NCI-H226 (cell line): ENCODE measurements at regions not wholly inside any gene's neighbourhood (a gene's known extent, or its start where the extent isn't known, plus 50 kb on each side); places are given as distances from the start of the nearest gene placed in this dataset.

ENCODE experiments used
- DNase-seq: peaks from one replicate; pipeline ENCODE4 v3.0.0-alpha.2; 2015

DNA sequence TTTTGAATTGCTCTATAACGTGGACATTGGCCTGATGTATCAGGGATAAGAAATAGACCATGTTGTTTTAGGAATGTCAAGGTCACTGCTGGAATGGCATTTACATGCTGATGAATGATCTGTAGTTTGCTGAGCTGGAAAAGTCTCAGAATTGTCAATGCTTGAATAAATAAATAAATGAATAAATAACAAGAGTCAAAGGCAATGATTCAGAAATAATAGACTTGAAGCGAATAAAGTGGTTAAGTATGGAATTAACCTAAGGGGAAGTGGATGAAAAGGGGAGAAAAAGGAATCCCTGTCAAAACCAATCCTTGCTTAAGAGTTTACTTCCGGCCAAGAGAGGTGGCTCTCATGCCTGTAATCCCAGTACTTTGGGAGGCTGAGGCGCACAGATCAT is 1620.0 kb downstream of the SUCLG1 start:
- no peak for DNase-seq

DNA sequence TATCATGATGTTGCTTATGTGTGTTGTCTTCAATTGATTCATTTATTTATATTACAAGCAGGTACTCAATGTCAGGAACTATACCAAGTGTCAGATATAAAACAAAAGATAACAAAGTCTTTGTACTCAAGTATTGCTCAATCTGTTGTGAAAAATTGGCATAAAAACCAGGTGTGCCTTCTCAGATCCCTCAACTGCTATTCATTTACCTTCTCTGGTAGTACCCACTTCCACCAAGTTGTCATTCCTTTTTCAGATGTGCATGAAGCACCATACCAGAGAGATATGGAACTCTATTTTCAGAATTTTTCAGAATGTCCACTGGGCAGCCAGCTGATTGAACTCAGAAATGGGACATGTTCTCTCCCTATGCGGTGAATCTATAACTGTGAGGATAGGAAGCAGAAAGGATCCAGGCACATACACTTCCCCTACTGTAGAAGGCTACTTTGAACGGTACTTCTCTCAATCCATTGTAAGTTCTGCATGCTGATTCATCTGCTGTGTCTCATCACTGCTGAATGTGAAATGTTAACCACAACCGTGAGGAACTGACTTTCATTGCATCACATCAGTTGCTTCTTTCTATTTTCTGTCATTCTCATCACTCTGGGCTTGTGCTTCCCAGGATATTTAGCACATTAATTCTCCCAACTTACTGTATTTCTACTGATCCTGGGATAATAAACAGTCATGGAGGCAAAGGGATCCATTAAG is 1621.3 kb downstream of the SUCLG1 start:
- DNase-seq = peak; percentile 40

DNA sequence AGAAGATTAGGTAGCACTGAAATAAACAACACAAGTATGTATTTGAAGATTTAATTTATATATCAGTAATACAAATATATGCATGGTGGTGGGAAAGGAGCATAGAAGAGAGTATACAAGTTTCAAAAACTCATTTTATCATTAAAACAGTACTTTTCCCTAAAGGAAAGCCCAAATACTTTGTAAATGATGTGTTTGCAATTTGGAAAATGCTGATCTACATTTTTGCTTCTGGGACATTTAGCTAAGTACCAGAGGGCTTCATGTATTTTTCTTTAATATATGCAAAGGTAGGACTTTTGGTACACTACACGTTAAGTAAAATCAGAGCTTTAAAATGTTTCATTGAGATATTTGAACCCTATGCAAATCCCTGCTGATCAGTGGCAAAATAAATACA is 1624.2 kb downstream of the SUCLG1 start:
- no peak for DNase-seq

DNA sequence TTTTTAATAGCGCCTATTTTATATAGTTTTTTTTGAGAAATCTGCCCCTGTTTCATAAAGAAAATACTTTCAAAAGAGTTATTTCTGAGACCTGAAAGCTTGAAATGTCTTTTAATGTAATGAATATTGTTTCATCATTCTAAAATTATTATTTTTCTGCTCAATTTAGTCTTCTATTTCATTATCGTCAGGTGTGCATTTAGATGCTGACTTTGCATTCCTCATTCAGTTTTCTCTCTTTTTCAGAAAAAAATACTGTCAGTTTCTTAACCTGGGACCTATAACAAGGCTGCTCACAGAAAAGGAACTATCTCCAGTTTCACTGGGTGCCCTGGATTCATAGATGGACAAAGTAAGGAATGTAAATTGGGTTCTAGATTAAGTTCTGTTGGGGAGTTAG is 1631.7 kb downstream of the SUCLG1 start:
- no peak for DNase-seq

DNA sequence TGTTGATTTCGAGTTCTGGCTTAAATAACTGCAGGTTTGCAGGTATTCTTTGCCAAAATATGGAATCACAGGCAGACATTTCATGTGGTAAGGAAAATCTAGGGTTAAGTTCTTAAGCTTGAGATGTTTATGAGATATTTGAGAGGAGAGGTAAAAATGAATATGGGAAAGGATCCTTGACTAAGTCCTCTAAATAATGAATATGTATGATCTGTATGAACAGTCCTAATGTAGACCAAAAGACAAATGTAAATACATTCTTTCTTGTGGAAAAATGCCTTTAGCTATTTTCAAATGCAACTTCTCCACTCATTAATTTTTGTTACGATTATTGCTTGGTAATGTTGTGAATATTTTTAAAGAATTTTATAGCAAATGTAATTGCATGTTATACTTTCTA is 1632.6 kb downstream of the SUCLG1 start:
- no peak for DNase-seq

DNA sequence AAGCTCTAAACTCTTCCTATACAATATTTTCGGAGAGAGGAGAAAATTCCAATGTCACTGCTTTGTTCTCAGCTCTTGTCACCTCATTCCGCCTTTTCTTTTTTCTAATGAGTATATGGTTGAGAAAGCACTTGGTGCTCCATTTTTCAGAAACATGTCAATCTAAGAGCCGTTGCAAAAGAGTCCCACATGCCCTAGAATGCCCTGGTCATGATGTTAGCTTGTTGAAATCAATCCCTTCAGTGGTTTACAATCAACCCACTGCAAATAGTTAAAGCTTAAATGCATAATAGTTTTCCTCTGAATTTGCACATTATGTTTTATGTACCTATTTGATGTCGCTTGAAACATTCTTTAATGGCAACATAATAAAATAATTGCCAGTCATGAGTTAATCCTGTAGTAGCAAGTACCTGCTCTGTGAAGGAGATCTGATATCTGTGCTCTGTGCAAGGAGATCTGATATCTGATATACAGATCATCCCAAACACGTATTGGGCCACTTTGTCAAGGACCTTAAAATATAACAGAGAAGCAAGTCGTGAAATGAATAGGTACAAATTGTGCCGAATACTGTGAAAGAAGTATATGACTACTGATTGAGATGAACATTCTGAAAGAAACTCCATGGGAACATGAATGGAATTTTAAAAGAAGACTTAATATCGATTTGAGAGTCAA is 1633.5 kb downstream of the SUCLG1 start:
- no peak for DNase-seq

DNA sequence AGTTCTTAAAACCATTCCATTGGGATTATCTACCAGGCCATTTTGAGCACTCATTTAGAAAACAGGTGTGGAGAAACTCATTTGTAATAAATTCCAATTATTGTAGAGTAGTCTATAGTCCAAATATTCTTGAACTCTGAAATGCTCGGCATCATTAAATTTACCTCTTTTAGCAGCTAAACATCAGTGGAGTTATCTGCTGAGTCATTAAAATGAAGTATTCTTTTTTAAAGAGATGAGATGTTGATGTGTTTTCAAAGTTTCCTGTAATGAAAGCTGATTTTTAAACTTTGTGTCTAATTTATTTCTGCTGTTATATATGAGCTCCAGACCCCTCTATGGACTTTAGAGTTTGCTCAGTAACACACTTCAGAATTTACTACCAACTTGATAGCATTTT is 1635.2 kb downstream of the SUCLG1 start:
- DNase-seq = no peak

DNA sequence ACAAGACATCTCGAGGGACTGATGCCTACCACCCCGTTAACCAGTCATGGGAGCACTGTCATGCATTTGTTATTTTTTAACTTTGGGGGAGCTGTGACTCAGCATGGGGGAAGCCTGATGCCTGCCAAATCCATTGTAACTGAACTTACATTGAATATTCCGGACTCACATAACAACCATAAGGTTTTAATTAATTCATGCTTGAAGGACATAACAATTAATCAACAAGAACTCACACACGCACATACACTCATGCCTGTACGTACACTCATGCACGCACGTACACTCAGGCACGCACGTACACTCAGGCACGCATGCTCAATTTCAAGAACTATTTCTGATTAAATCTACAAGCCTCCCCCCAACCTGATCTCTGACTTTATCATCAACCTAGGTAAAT is 1639.1 kb downstream of the SUCLG1 start:
- no peak for DNase-seq

DNA sequence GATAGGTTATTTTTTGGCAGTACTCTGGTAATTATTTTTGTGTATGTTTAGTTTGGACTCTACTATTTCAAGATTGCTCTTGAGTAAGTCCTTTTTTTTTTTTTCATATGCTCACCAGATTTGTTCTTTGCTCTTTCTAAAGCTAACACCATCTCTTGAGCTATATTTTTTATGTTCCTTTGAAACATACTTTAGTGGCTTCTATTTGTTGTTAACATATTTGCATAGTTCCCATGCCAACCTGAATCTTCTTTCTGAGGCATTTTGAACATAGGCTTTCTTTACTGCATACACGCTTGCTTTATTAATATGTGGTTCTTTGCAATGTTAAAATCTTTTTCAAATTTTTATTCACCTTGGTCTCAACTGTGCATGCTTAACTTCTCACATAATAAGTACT is 1644.9 kb downstream of the SUCLG1 start:
- no peak for DNase-seq

DNA sequence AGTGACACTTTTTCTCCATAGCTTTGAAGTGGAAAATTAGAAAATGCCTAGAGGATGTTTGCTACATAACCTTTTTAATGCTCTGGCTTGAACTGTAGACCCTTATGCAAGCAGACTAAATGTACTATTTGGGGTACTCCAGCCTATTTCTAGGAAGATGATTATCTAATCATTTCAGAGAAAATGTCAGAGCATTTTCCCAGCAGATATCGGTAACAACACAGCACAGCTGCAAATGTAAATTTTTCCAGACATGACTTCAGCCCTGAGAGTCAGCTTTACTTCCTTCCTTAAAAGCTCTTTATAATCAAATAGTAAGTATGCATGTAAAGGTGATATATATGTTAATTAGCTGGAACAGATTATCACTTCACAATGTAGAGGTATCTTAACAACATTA is 1647.1 kb downstream of the SUCLG1 start:
- DNase-seq = no peak

DNA sequence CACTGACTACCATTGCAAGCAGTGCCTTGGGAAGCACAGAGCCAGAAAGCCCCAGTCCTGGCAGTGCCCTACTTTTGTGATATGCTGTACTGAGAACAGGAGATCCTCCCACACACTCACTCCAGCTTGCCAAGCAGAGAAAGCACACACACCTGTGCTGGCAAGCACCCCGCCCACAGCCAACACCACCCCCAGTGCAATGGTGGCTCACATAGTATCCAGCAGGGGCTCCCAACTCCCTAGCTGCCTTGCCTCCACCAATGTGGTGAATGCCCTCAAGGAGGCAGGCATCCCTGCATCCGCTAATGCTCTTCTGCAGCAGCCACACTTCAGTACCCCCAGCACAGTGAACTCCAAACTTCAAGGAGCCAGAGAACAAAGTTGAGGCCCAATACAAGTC is 1655.8 kb downstream of the SUCLG1 start:
- DNase-seq = no peak

DNA sequence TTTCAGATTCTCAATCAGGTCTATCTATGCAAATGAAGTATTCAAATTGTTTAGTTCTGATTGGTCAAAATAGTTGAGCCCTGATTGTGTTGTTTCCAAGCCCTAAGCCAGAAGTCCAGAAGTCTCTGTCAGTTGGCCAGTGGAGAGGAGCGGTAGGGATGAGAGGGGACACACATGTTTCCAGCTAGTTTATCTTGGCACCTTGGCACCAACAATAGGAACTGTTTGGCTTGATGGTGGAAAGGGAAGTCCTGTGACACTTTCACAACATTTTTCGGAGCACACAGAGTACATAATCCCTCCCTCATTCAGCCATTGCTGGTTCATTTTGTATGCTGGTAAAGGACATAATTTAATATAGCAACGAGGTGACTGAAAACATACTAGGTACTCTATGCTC is 1661.6 kb downstream of the SUCLG1 start:
- no peak for DNase-seq

DNA sequence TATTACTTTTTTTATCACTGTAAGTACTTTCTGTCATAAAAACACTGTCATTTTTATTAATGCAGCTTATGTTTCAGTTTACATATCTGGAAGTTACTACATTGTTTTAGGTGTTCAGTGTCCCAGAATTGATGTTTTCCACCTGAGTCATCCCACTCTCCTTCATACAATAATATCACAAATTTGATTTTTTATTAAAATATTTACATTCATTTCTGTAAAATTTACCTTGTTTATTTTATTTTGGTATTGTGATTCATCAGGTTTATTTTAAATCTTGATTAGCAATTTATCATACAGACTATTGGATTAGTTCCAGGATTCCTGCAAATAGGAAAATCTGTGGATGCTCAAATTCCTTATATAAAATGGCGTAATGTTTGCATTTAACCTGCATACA is 1662.9 kb downstream of the SUCLG1 start:
- no peak for DNase-seq

DNA sequence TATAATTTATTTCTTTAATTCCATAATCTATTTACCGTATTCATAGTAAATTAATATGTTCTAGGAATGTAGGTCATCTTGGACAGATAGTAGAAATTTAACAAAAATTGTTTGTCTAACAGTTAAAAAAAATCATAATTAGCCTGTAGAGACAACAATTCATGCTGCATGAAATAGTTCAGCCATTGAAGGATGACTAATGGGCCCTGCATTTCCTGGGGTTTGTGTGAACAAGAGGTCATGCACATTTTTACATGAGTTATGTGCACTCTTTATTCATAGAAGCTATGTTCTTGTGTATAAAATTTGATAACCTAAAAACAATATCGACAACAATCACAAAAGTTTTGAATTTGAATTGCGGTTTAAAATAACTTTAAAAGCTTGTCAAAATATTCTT is 1663.6 kb downstream of the SUCLG1 start:
- peak; percentile 17 for DNase-seq

DNA sequence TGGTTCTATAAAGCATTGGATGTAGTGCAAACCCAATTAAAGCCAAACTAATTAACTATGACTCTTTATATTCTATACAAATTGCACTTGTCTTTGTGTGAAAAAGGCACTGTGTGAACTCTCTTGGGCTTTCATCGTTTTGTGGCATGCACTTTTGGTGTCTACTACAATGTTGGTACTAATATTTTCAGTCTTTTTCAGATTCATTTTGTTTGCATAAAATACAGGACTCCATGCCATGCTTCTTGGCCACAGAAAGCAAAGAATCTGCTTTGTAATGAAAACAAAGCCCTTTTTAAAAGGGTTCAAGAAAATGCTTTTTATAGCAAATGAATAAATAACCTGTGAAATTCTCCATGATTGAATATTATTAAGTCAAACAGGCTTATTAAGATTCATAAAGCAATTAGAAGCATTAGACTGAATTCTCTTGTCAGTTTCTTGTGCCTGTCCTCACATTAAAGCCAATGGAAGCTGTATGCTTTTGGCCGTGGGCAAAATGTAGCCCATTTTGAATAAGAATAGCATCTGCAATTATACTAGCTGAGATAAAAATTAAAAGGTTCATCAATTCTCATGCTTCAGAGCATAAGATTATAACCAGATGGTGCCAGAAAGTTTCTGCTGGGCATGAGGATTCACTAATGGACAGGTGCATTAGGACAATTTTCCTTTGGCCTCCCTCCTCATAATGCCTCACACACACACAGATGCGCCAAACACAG is 1665.2 kb downstream of the SUCLG1 start:
- no peak for DNase-seq

DNA sequence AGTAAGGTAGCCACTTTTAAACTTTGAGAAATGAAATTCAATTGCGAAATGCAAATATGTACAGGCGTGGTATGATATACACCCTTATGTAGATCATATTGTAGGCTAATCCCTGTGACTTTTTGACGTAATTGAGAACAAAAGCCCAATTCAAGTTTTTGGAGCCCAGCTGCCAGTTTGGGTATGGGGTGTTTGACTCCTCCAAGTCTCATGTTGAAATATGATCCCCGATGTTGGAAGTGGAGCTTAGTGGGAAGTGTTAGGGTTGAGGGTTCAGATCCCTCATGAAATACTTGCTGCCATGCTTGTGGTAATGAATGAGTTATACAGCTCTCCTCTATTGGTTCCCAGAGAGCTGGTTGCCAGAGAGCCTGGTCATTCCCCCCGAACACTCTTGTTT is 1666.8 kb downstream of the SUCLG1 start:
- no peak for DNase-seq

DNA sequence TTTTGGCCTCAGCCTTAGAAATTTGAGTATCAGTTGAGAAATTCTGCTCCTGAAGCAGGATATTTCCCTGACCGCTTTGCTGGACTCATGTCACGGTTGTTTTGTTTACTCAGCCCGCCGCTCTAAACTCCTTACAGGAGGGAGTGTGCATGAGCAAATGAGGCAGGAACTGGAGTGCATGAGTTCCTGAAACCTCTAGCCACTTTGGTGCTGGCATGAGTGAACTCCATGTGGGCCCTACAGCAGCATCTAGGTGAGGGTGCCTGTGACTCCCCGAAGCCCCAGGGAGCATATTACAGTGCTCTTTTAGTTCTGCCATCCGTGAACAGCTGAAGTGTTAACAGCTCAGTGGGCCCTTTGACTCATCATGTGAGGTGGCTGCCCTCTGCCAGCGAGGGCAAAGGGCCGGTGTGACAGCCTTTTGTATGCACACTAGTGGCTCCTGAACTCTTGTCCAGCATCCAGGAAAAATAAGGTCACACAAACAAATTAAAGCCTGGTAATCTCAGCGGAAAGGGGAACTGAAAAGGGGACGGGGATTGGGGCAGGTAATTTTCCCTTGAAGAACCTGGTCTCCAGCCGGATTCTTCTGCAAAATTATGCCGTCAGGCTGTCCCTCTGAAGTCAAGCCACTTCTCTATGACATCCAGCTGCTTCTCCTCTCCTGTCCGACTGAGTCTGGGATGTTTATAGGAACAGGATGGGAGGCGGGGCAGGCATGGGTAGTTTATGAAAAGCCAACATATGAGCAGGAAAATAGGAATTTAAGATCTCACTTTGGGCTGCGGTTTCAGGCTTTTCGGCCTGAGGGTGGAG is 1668.7 kb downstream of the SUCLG1 start:
- no peak for DNase-seq

DNA sequence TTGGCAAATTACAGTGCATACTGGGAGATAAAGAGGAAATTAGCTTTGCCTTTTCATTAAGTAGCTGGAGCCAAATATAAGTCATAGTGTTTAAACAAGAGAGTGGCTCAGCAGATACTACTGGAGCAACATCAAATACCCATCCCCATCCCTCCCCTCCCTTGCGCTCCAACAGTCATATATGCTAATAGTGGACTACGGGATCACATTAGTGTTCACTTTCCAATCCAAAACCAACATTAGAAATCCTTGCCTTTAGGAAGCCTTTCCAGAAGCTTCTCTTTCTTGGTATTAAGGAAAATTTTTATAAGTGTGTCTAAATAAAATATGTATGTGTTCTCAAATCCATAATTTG is 1669.3 kb downstream of the SUCLG1 start:
- DNase-seq = no peak

DNA sequence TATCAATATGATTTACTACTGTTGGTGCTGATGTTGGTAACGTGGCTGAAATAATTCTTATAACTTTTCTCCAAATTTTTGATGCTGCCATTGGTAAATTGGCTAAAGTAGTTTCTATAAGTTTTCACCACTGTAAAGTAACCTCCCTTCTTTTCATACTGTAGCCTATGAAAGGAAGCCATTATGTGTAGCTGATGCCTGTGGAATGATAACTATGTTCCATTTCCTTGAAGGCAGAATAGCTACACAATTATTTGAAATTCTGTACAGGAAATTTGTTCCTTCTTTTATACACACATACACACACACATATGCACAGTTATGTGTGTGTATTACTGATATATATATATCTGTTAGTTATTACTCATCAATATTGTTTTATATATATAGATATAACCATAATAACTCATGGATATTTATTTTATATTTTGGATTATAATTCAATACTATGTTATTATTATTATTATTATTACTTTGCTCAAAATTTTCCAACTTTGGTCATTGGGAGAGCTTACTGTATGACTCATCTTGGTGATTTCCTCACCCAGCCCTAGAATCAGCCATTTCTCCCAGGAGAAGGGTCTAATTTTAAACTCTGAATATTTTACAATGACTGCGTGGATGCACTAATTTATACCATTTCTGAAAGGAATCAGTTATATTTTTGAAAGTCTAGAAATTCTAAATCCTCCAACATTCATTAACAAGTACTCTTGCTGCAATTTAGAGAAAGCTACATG is 1677.7 kb downstream of the SUCLG1 start:
- DNase-seq = no peak

DNA sequence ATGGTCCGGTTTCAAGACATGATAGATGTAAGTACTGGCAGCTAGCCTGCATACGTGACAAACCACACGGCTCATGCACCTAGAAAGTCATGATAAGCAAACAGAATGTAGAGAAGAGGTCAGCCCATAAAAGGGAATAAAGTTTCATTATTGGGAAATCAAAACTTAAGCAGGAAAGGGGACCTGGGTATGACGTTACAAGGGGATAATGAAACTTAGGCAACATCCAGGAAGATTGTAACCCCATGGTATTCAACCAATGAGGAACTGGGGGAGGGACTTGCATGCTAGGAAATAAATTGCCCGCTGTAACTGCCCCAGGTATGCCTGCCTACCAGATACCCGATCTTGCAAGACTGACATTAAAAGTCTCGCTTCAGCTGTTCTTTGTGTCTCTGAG is 1679.0 kb downstream of the SUCLG1 start:
- DNase-seq = no peak

DNA sequence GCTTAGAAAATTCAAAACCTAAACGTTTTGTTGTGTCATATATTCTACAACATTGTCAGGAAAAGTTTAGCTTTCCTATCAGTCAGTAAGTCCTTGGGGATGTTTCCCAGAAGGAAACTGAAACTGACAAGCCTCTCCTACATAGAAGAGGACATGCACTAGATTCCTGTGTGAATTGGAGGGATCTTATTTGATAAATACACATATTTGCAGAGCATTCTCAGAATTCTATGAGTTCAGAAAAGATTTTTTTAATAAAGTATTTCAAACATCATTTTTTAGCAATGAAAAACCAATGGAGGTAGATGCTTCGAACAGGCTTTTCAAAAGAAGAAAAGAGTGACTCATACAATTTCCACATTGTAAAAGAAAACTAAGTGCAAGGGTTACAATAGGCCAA is 1706.7 kb downstream of the SUCLG1 start:
- no peak for DNase-seq

DNA sequence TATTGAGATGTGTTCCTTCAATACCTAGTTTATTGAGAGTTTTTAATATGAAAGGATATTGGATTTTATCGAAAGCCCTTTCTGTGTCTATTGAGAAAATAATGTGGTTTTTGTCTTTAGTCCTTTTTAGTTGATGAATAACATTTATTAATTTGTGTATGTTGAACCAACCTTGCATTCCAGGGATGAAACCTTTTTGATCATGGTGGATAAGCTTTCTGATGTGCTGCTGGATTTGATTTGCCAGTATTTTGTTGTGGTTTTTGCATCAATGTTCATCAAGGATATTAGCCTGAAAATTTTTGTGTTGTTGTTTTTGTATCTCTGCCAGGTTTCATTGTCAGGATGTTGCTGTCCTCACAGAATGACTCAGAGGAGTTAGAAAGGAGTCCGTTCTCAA is 1710.4 kb downstream of the SUCLG1 start:
- DNase-seq = no peak

DNA sequence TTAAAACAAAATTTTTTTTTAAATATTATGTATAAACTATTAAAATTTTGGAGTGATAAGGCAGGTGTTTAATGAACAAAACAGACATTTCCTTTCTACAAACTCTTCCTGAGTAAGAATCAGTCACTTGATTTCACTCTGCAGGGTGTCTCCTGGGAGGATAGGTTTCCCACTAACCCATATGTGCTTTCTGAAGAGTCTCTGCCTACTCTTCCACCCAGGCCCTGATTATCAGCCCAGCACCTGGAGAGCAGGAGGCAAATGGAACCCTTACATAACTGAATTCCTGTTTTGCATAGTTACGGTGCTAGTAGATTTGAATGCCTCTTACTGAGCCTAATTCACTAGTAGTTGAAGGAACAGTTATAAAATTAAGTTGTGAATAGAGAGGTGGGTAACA is 1718.6 kb downstream of the SUCLG1 start:
- no peak for DNase-seq
